Effector CD8-positive, alpha-beta T cell (primary cell): ENCODE measurements at regions not wholly inside any gene's neighbourhood (a gene's known extent, or its start where the extent isn't known, plus 50 kb on each side); places are given as distances from the start of the nearest gene placed in this dataset.
"Not testable (repeated sequence)": the region's sequence is repeated elsewhere in the genome, so short reads cannot be mapped to it uniquely, and the experiment has no call there.

Experiments used
- DNase-seq: peaks from one replicate; lab custom pipeline; 2025; lab: John Stamatoyannopoulos, UW

DNA sequence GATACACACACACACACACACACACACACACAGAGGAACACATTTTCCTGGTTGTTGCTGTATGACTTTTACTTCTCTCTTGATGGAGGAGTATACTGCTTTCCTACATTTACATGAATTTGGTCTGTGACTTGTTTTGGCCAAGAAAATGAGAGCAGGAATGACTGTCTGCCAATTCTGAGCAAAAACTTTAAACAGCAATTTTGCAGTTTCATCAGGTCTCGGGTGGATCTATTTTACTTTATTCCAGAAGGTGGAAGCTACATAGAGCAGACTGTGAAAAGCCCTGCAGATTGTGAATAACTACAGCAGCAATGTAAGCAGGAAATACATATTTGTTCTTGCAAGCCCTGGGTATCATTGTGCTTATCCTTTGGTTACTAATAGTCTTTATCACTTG lies 1350.0 kb upstream of the EPHA6 start:
- no peak for DNase-seq

DNA sequence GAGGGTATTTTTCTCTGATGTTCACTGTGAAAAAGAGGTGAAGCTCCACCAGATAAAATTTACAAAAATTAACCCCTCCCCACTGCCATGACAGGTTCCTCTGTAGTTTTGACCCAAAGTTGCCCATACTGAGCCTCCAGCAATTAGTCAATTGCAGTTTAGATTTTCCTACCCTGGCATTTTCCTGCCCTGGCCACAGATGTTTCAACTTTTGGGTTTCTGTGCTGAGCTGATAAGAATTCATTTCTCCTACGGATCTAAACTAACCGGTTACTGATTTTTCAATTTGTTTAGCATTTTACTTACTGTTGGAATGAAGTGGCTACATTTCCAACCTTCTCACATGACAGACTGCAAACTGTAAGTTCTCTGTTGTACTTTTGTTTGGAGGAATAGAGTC lies 1346.1 kb upstream of the EPHA6 start:
- no peak for DNase-seq

DNA sequence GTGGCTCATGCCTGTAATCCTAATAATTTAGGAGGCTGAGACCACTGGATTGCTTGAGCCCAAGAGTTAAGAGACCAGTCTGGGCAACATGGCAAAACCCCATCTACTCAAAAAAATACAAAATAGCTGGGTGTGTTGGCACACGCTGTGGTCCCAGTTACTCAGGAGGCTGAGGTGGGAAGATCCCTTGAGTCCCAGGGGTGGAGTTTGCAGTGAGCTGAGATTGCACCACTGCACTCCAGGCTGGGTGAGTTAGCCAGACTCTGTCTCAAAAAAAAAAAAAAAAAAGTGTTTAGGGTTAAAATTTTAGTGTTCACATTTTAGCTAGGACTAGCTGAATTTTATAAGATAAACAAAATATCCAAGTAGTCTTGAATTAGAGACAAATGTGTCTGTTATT lies 1340.1 kb upstream of the EPHA6 start:
- DNase-seq, result no peak

DNA sequence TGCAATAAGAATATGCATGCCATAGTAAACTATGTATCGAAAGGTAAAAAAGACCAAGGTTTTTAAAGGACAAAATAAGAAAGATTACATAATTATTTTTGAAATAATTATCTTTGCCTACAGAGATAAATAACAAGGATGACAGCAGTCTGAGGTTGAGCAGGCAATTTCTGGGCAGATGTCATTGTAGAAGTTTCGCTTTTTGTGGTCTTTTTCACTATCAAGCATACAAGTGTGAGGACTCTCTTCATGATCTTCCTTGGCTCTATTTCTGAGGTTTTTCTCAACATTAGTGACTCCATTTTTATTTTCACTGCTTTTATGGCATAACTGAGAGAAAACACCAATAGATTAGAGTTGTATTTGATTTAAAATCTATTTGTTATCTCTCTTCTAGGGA lies 1337.9 kb upstream of the EPHA6 start:
- DNase-seq, result no peak

DNA sequence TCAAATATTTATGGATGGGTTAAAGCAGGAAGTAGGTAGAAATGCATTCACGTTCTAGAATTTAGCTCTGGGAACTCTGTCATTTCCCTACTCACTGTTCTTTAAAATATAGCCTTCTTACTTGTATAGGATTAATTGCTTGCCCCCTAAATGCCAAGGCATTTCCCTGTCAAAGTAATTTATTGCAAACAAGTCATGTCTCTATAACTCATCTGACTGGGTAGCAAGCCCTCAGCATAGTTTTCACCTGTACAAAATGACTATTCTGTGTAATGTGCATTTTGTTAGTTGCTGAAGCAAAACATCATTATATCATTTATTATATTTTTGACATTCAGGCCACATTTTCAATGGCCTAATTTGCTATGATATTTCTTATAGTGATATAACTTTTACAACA lies 1308.2 kb upstream of the EPHA6 start:
- DNase-seq, result no peak

DNA sequence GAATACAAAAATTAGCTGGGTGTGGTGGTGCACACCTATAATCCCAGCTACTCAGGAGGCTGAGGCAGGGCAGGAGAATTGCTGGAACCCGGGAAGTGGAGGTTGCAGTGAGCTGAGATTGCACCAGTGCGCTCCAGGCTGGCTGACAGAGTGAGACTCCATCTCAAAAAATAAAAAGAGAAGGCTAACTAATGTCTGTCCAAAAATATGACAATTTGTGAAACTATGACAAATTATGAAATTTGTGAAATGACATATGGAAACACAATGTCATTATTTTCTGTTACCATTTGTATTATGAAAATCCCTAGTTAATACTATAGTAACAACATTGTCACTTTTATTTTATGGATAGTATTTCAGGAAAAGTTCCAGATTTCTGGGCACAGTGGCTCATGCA lies 1306.3 kb upstream of the EPHA6 start:
- DNase-seq, result no peak

DNA sequence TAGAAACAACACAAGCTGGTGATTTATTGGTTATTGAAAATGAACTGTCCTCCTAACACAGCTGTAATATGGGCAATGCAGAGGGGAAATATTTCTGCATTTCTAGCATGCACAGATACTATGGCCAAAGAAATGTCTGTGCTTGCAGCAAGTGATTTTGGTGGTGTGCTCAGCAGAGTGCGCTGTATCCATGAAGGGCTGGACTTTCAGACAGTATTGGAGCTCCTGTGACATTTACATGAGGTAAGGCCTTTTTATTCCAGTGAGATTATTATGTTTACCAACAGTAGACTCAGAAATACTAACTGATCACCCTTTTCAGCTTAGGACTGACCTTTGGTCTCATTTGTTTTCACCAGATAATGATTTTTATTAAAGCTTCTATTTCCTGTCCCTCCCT lies 1302.6 kb upstream of the EPHA6 start:
- no peak for DNase-seq

DNA sequence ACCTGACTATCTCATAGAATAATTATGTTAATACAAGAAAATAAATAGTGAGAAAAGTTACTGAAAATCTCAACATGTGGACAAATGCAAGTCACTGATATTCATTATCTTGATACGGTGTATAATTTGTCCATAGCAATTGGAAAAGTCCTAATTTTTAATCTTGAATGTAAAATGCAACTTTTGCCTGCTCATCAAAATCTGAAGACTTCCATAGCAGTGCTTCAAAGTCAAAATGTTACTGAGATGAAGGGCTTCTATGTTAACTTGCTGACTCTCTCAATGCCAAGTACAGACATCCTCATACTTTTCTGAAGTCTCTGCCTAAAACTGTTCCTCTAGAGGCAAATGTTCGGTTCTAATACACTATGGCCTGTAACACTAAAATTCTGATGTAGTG lies 1300.1 kb upstream of the EPHA6 start:
- no peak for DNase-seq

DNA sequence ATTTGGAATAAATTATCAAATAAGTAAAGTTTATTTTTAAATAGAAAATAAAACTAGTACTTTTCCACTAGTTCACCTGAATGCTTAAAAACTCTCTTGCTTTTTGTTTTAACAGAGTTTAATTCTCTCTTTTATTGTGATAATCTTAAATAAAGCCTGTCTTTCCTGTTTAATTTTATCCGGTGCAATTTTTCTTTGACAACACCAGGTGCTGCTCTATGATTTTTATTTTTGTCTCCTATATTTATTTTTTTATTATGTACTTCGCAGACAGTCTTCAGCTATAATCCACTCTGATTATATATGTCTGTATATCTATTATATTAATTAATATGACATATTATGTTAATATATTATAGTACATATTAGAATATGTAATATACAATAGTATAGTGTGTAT lies 1293.0 kb upstream of the EPHA6 start:
- no peak for DNase-seq

DNA sequence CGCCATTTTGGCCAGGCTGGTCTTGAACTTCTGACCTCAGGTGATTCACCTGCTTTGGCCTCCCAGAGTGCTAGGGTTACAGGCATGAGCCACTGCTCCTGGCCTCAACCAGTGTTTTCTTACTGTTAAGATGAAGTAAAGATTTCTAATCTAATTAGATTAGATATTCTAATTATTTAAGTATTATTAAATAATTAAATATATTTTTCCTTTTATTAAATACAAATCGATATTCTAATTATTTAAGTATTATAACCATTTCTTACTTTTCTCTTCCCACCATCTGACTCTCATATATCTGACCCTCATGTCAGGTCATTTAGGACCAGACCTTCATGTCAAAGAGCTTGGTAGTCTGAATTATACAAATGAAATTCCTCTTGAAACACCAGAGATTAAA lies 1291.9 kb upstream of the EPHA6 start:
- no peak for DNase-seq

DNA sequence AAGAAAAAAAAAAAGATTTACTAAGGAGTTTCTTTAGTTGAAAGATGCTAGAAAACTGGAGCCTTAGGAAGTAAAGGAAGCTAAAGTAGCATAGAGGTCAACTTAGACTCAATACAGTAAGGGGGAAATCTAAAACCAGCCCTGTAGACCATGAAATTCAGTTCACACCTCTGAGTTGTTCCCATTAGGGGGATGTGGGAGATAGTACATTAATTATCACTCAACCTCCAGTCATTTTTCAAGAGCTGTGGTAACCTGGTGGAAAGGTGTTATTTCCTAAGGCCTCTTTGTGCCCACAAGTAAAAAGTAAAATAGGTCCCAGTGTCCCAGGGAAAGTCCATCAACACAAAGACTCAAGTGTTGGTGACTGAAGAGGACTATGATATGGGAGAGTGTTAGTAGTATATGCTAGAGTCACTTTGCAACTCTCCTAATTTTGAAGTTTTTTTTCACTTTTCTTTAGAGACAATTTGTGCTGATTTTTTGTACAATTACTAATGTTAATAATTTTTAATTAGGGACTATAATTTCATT lies 1274.4 kb upstream of the EPHA6 start:
- DNase-seq, result no peak

DNA sequence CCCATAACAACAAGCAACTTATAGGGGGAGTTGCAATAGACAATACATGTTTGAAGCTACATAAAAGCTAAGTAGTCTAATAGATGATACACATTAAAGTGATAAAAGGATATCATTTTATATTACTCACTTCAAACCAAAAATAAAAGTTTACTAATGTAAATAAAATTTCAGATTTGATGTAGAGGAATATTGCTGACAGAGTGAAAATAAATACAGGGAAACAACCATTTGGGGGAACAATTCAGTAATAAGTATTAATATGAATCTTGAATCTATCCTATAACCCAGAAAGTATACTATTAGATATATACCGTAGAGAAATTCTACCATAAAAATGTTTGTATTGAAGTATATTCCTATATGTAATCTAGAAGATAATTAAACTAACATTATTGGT lies 1248.9 kb upstream of the EPHA6 start:
- DNase-seq, result no peak

DNA sequence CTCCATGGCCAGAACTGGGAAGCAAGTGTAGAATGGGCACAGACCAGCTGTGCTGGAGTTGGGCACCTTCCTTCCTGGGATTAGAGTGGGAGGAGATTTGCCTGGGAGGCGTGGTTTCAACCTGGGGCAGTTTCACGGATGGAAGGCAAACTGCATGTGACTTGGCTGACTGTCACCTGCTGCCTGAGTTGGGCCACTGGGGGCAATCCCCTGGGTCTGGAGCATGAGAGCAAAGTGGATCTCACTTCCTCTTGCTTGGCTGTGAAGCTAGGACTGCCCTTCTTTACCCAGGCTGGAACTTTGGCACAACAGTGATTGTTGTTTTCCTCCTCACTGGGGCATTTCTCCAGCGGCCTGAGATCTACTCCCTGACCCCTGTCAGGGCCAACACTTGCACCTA lies 1247.0 kb upstream of the EPHA6 start:
- DNase-seq, result no peak

DNA sequence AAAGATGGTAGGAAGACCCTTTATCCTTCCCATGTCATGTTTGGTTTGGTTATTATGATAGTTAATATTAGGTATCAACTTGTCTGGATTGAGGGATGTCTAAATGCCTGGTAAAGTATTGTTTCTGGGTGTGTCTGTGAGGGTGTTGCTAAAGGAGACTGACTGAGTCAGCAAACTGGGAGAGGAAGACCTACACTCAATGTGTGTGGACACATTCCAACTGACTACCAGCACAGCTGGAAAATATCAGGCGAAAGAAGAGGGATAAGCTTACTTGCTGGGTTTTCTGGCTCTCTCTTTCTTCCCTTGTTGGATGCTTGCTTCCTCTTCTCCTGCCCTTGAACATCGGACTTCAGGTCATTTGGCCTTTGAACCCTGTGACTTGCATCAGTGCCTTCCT lies 1227.6 kb upstream of the EPHA6 start:
- DNase-seq, result no peak

DNA sequence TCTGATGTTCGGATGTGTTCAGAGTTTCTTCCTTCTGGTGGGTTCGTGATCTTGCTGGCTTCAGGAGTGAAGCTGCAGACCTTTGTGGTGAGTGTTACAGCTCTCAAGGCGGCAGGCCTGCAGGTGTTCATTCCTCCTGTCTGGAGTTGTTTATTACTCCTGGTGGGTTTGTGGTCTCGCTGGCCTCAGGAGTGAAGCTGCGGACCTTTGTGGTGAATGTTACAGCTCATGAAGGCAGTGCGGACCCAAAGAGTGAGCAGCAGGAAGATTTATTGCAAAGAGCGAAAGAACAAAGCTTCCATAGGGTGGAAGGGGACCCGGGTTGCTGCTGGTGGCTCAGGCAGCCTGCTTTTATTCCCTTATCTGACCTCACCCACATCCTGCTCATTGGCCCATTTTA lies 1226.8 kb upstream of the EPHA6 start:
- DNase-seq, result not testable (repeated sequence)

DNA sequence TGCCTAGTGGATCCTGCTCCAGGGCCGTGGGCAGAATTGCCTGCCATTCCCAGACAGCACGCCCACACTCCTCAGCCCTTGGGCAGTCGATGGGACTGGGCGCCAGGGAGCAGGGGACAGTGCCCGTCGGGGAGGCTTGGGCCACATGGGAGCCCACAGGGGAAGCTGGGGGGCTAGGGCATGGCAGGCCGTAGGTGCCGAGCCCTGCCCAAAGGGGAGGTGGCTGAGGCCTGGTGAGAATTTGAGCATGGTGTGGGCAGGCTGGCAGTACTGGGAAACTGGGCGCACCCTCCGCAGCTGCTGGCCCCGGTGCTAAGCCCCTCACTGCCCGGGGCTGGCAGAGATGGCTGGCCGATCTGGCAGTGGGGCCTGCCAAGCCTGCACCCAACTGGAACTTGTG lies 1225.9 kb upstream of the EPHA6 start:
- DNase-seq, result no peak

DNA sequence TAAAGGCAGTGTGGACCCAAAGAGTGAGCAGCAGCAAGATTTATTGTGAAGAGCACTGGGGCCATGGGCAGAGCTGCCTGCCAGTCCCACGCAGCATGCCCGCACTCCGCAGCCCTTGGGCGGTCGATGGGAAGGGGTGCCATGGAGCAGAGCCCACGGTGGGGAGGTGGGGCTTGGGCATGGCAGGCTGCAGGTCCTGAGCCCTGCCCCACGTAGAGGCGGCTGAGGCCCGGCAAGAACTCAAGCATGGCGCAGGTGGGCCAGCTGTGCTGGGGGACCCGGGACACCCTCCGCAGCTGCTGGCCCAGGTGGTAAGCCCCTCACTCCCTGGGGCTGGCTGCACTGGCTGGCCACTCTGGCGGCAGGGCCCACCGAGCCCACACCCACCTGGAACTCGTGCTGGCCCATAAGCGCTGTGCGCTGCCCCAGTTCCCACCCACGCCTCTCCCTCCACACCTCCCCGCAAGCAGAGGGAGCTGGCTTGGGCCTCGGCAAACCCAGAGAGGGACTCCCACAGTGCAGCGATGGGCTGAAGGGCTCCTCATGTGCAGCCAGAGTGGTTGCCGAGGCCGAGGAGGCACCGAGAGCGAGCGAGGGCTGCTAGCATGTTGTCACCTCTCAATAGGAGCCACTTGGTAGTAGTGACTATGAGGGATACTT lies 1218.8 kb upstream of the EPHA6 start:
- DNase-seq, result no peak

DNA sequence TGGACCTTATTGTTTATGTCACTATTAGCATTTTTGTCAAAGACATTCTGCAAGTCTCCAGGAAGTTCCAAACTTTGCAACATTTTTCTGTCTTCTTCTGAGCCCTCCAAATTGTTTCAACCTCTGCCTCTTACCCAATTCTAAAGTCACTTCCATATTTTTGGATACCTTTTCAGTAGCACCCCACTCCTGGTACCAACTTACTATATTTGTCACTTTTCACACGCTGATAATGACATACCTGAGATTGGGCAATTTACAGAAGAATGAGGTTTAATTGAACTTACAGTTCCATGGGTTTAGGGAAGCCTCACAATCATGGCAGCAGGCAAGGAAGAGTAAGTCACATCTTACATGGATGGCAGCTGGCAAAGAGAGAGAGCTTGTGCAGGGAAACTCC lies 1206.5 kb upstream of the EPHA6 start:
- DNase-seq, result no peak

DNA sequence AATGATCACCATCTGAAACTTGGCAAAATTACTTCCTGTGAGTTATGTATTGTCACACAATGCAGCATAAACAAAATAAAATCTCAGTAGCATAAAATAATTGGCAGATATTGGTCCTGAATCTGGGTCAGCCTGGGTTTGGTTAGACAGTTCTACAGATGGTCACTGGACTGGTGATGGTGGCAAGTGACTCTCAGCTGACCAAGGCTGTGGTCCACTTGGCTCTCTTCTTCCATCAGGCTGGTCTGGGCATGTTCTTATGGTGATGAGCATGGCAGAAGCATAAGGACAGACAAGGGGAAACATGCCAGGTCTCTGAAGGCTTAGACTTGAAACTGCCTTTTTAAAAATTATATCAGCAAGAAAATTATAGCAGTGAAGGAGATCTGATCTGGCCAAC lies 1205.0 kb upstream of the EPHA6 start:
- no peak for DNase-seq

DNA sequence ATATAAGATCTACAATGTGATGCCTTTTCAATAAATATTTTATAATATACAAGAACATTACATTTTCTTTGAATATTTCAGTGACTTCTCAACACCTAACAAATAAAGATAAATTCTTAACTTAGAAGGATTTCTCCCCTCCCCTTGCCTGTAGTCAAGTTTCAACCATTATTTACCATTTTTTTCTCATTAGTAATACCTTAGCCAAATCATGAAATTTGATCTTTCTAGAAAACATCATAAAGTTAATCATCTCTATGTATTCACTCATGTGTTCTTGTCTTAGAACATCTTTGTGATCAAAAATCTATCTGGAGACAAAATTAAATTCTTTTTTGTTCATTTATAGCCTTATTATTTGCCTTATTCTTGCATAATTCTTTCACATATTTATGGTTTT lies 1201.8 kb upstream of the EPHA6 start:
- DNase-seq, result no peak

DNA sequence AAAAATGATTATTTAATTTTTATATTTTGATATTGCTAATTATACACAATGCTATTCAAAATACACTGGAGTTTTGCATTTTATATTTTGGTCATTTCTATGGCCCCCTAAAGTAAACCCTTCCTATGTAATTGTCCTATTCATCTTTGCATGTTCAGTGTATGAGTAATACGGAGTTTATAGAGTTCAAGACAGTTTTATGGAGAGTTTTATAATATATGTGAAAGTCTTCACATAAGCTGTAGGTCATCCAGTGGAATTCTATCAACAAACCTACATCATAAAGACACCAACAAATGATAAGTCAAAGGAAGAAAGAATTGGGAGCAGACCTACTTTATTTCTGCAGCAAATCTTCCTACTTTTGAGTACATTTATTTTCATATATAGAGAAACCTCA lies 1200.4 kb upstream of the EPHA6 start:
- no peak for DNase-seq

DNA sequence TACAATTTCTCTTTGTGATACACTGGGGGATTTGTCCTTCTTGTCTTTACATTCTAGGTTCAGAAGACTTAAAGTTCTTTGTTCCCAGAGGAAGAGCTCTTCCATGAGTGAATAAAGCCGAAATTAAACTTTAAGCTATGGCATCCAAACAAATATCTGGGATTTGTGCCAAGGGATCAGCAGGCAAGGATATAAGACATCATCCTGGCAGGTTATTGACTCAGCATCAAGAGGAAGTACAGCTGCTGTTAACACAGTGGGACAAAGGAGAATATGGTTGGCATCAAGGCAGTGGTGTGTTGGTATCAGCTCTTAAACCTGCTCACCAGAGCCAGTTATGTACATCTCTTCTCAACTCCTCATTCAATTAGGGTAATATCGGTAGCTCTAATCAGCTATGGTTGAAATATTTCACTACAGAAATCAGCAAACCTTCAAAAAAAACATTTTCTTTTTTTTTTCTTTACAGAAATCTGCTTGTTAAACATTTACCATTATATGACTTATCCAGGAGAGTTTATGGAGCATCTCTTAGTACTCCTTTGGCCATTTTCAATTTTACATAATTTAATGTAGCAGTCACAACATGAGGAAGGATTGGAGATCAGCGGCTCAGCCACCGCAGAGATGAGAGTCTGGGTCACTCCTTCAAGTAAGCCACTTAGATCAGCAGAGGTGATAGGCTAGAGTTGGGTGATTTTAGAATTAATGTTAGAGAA lies 1198.6 kb upstream of the EPHA6 start:
- DNase-seq, result no peak

DNA sequence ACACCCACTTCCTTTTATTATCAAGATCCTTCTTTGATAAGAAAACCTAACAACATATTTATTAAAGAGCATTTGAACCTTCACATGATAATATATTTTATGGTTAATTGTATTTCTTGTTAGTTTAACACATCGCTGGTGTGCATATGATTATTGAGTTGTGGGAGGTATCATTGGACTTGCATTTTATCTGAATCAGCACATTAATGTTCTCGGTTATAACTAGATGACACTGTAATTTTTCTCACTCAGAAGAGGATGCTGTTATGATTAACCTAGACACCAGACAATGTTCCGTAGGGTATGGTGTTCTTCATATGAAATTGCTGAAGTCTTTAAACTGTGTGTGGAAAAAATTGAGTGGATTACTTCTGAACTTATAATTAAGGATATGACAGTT lies 1188.3 kb upstream of the EPHA6 start:
- no peak for DNase-seq

DNA sequence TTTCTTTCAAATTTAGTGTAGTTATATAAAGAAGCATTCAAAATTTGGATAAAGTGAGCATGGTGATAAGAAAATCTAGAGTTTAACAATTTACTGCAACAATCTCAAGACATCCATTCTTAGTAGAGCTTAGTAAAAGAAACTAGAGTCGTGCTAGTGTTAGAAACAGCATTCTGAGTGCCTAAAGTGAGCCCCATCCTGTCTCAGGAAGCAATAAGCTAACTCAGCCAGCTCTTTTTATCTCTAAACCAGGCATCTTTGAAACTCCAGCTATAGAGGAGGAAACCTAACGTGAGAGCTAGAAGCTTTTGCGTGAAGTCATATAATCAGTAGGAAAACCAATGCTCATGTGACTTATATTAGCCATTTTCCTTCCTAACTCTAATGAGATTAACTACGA lies 1187.1 kb upstream of the EPHA6 start:
- DNase-seq, result no peak
